ENCODE measurements at regions not wholly inside any gene's neighbourhood (a gene's known extent, or its start where the extent isn't known, plus 50 kb on each side); places are given as distances from the start of the nearest gene placed in this dataset.

DNA sequence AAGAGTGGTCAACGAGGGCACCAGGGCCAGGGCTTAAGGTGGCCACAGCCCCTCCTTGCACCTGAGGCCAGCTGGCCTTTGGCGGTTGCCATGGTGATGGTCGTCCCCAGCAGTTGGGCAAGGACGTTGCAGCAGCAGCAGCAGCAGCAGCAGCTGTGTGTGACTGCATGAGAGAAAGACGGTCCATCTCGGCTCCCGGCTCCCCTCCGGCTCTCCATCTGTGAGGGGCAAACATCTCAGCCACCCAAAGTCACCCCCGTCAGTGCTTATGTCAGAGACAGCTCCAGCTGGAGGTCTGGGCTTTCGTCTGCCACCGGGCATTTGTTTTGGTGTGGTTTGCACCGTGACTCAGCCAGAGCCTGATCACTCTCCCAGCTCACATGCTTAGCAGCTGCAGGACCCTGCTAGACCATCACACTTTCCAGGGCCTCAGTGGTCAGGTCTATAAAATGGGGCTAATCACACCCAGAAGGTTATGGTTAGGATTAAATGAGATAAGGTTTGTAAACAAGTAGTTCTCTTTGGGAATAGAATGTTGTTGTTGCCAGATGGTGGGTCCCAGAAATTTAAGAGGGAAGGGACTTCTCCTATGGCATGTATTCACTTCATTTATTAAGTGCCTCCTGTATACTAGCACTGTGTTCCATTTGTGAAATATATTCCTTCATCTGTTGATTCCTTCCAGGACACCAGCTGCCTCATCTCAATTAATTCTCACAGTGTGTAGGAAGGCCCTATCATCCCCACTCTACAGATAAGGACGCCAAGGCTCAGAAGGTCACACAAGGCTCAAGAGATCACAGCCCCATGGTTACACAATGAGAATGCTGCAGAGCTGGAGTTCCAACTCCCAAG is 212.6 kb upstream of the LHX5 start:
- no peak for DNase-seq

DNA sequence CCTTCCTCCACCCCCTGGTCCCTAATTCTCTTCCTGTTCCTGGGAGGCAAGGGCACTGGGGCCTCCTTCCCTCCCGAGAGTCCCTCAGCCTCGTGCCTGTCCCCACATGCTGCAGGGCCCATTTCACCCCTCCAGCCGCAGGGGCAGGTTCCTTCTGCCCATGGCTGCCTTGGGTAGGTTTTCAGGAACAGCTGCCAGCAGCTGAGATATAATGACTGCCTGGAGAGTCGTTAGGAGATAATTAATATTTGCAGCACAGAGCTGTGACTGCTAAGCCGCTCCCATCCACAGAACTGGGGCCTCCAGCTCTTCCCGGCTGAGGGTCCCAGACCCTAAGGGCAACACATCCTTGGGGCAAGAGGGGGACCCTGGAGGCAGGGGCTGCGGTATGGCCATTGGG is 211.9 kb upstream of the LHX5 start:
- DNase-seq: no peak

- DNase-seq: no peak
These were observed 209.2 kb upstream of the LHX5 start for GRCh38 chr12:113680868-113681267.

GRCh38 chr12:113678223-113679119 is 206.8 kb upstream of the LHX5 start:
- DNase-seq: no peak

GRCh38 chr12:113676547-113676946 is 204.9 kb upstream of the LHX5 start:
- no peak for DNase-seq

- no peak for DNase-seq
These were observed 204.4 kb upstream of the LHX5 start for GRCh38 chr12:113676117-113676516.

DNA sequence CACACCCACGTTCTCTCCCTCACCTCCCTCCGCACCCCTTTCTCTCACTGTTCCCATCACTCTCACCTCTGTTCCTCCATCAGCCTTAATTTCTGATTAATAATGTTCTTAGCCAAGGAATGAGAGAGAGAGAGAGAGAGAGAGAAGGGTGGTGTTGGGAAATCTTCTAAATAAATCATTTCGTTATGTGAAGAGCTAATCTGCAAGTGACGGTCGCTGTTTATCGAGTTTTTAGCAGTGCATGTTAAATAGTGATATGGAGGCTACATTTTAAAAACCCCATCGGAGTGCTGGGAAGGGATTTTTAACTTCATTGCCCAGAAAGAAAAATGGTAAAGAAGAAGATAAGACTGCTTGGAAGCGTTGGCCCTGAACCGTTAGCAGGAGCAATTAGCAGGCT is 203.3 kb upstream of the LHX5 start:
- DNase-seq: no peak

DNA sequence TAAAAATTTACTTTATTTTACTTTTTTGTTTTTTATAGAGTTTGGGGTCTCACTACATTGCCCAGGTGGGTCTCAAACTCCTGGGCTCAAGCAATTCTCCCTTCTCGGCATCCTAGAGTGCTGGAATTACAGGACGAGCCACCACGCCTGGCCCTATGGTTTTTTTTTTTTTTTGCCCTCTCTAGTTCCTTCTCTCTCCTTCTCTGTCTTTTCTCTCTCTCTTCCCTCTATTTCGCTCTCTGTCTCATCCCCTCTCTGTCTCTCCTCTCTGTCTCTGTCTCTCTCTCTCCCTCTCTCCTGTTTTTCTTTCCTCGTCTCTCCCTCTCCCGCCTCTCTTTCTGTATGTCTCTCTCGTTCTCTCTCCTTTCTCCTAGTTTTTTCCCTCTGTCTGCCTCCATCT is 202.6 kb upstream of the LHX5 start:
- DNase-seq: no peak

- DNase-seq: no peak
These were observed 202.0 kb upstream of the LHX5 start for GRCh38 chr12:113673458-113674238.

DNA sequence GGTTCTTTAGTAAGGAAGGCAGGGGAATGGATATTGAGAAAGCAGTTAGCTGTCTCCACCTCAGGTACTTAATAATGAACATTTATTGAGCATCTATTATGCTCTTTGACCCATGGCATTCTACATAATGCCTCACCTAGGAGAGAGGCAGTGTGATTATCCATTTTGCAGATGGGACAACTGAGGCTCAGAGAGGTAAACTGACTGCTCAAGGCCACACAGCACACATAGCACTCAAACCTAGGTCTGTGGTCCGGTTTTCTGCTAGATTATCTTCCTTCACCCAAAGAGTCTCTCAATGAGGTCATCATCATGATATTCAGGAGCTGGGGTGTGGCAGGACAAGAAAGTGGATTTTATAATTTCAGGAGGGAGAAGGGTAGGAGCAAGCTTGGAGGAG is 199.1 kb upstream of the LHX5 start:
- no peak for DNase-seq

DNA sequence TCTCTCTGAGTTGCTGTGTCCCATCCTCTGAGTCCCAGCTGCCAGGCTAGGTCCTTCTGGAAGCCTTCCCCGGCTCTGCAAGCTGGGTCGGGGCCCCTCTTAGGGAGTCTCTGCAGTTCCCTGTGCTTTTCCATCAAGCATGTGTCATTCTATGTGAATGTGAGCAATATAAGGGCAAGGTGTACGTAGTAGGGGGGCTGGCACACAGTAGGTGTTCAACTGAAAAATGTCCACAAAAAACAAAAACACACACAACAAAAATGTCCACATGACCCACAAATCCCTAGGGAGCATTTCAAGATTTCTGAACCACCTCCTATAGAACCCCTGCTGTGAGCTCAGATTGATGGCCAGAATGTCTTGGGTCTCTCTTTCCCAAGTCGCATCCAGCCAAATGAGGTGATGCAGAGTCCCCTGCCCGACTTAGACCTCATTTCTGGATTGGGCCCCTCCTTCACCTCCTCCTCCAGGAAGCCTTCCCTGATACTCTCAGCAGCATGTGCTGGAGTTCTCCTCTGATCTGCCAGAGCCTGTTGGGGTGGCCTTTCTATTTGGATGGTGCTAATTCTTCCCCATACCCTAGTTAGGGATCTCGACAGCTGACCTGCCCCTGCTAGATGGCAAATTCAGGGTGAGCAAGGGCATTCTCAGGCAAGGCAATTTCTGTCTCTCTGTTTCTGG is 196.1 kb upstream of the LHX5 start:
- no peak for DNase-seq

DNA sequence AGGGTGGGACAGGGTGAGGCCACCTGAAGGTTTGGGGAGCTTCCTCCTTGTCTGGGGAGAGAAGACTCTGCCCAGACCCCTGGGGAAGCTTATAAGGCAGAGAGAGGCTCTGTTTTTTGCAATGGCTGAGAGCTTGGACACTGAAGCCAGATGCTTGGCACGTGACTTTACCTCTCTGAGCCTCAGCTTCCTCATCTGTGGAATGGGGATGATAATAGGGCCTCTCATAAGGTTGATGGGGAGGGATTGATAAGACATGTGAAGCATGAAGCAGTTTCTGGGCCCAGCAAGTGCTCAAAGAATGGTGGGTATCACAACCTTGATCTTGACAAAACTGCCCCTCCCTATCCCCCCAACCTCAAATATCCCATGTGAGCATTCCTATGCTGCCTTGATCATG is 195.4 kb upstream of the LHX5 start:
- no peak for DNase-seq

- no peak for DNase-seq
These were observed 194.6 kb upstream of the LHX5 start for GRCh38 chr12:113666223-113666622.

GRCh38 chr12:113665457-113665856 is 193.8 kb upstream of the LHX5 start:
- no peak for DNase-seq

- DNase-seq: no peak
These were observed 192.6 kb upstream of the LHX5 start for GRCh38 chr12:113664224-113664681.

DNA sequence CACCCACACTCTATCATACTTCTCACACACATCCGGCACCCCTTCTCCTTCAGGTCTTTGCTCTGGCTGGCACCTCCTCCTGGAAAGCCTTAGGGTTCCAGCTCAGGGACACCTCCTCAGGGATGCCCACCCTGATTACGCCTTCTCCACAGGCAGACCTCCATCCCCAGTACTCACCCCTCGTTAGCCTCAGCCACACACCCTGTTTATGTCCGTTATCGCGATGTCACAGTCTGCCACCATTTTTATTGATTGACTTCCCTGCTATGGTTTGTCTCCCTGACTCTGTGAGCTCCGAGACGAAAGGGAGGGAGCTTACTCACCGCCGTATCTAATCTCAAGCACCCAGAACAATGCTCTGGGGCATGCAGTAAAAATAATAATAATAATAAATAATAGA is 191.7 kb upstream of the LHX5 start:
- no peak for DNase-seq

DNA sequence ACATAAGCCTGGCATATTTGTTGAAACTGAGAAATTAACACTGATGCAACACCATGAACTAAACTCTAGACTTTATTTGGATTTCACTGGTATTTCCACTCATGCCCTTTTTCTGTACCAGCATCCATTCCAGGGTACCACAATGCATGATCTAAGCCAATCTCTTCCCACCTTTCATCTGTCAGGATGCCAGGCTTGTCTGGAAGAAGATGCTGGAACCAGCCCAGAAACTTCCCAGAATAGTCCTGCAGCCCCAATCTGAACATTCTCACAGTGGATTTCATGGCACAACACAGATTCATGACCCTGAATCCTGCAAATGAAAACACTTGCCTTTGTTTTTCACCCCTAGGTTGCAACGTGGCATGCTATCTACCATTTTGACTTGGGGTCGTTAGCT is 189.3 kb upstream of the LHX5 start:
- no peak for DNase-seq

- DNase-seq: no peak
These were observed 187.7 kb upstream of the LHX5 start for GRCh38 chr12:113659416-113659815.

GRCh38 chr12:113659015-113659414 is 187.3 kb upstream of the LHX5 start:
- no peak for DNase-seq

DNA sequence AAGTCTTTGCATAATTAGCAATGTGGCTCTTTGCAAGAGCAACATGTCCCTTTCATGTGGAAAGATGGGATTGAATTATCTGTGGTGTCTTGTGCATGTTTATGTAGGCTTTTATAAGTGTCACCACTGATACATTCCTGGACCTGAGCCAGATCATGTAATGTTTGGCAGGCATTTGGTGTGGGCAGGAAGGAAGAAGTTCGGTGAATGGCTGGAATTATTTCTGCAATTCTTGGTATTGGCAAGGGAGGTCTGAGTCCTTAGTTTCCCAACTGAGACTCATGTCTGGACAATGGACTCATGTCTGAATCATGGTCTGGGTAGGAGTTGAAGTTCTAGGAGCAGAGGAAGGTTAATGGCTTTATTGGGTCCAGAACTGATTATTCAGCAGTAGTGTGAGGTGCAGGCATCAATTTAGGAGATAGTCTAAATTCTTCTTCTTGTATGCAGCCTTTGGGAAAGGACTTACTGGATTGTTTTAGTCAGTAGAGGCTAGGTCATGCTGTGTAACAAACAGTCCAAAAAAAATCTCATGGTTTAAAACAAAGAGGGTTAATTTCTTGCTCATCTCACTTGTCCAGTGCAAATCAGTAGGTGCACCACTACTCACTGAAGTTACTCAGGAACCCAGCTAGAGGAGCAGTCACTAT is 186.5 kb upstream of the LHX5 start:
- no peak for DNase-seq

DNA sequence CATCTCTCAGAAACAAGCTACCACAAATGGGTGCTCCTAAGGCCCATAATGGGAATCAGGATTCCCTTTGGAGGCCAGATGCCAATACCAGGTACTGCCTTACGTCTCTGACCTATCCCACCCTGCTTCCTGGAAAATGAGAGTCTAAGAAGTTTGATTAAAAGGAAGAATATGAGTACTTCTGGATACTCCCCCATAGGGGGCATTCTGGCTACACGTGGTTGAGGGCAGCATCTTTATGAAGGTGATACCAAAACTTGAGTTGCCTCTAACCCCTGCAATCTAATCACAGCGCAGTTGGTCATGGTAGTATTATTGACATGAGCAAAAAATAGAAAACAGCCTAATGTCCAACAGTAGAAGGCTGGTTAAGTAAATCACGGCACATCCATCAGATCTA is 184.2 kb upstream of the LHX5 start:
- no peak for DNase-seq

- no peak for DNase-seq
These were observed 183.8 kb upstream of the LHX5 start for GRCh38 chr12:113655479-113655878.
